ENCODE measurements at regions not wholly inside any gene's neighbourhood (a gene's known extent, or its start where the extent isn't known, plus 50 kb on each side); places are given as distances from the start of the nearest gene placed in this dataset.

DNA sequence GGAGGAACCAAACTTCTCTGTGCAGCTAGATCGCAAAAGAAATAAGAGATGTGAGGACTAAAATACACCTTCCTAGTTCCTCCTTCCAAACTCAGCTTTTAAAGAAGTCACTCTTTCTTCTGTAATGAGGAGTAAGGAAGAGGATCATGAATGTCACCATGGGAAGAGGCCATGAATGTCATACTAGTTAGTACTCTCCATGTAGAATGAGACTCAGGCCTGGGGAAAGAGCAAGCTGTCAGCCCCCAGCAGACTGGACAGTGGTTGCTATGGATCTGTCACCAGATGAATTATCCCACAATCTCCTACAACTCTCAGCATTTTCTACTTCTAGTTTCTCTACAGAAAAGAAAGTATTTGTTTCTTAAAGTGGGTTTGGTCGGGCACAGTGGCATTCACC is 57.1 kb upstream of the PRDM8 start:
- no peaks in the 10 kb centered on the region for H3K36me3 ChIP-seq (ENCODE audit: control insufficient read depth, insufficient read depth, low read length)
- CTCF ChIA-PET = interaction anchor here (0.7 kb wide), 2 partner anchors 14 to 850 kb away, joined by 3 read pairs; no protein-coding TSS in a partner anchor

DNA sequence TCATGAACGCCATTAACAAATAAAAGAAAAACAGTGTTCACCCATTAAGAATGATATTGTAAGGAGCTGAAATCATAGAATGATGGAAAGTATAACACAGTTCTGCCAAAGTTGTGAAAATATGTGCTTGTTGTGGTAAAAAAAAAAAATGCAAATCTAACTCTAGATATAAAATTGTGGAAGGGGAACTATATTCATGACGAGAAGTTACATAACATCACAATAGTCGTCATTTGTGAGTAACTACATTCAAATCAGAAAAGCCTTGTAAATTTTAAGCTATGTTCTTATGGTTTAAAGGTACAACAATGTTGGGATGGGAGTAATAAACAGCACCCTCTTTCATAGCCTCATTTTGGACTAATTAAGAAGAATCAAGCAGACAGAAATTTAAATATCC is 57.6 kb upstream of the PRDM8 start:
- Histone ChIP-seq H3K27me3 (ENCODE audit: control insufficient read depth, insufficient read depth, low read length) (no peaks in the 10 kb centered on the region), H3K36me3 (ENCODE audit: control insufficient read depth, insufficient read depth, low read length) (no peaks in the 10 kb centered on the region), H3K4me3 (ENCODE audit: low read depth, low read length) (no peak overlapping the region)
- DNase-seq (ENCODE audit: low read depth) = no peak
- CTCF ChIA-PET = interaction anchor here (0.7 kb wide), 1 partner anchor 851 kb away, joined by 3 read pairs; no protein-coding TSS in a partner anchor
- POLR2A ChIA-PET = no interaction called here
- TF ChIP-seq, protein P1, sequence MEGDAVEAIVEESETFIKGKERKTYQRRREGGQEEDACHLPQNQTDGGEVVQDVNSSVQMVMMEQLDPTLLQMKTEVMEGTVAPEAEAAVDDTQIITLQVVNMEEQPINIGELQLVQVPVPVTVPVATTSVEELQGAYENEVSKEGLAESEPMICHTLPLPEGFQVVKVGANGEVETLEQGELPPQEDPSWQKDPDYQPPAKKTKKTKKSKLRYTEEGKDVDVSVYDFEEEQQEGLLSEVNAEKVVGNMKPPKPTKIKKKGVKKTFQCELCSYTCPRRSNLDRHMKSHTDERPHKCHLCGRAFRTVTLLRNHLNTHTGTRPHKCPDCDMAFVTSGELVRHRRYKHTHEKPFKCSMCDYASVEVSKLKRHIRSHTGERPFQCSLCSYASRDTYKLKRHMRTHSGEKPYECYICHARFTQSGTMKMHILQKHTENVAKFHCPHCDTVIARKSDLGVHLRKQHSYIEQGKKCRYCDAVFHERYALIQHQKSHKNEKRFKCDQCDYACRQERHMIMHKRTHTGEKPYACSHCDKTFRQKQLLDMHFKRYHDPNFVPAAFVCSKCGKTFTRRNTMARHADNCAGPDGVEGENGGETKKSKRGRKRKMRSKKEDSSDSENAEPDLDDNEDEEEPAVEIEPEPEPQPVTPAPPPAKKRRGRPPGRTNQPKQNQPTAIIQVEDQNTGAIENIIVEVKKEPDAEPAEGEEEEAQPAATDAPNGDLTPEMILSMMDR (IDR thresholded peaks at IDR 0.05; ENCODE audit: insufficient read depth, low read depth, low read length) = no peak

More for the DNA sequence above, 57.1 kb upstream of the PRDM8 start:
- TF ChIP-seq, protein P1 (IDR thresholded peaks at IDR 0.05; ENCODE audit: insufficient read depth, low read depth, low read length) = no peak
- POLR2A ChIA-PET = no interaction called here
- no peak for DNase-seq (ENCODE audit: low read depth)
- no peak overlapping the region for H3K4me3 ChIP-seq (ENCODE audit: low read depth, low read length)
- no peaks in the 10 kb centered on the region for H3K27me3 ChIP-seq (ENCODE audit: control insufficient read depth, insufficient read depth, low read length)

DNA sequence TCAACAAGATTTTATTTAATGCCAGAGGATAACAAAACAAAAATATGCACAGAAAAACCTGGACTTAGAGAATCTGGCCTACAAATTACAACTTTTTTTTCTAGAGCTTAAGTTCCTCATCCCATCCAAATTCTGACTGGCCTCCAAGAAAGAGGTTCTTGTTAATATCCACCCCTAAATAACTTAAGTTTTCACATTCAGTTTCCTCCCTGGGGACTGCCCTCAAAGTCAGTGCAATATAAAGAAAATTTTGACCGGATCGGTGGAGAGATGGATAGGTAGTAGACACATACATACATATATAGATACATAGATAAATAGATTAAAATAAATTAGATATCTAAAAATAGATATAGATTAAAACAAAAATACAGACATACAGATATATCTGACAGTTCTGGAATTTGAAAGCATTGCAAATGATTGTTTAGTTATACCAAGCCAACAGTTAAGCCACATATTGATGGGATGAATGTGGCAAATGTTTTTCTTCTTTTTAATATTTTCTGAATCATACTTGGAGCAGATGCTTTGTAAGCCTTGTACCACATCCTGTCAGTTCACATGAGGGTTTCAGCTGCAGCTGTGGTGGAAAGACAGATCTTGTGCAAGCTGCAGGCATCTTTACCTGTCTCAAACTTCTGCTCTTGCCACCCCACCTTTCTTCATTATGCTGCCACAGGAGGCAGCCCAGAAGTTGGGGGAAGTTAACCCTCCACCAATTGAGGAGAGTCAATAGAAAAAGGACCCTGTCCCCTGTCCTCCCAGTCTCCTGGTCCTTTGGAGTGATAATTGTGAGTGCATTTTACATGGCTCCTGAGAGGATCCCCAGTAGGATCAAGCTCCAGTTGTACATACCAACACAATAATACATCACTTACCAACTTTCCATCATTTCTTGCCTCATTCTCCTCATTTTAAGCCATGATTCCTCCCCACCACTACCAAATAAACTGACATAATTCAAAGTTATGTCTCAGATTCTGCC is 58.5 kb upstream of the PRDM8 start:
- POLR2A ChIA-PET = no interaction called here

DNA sequence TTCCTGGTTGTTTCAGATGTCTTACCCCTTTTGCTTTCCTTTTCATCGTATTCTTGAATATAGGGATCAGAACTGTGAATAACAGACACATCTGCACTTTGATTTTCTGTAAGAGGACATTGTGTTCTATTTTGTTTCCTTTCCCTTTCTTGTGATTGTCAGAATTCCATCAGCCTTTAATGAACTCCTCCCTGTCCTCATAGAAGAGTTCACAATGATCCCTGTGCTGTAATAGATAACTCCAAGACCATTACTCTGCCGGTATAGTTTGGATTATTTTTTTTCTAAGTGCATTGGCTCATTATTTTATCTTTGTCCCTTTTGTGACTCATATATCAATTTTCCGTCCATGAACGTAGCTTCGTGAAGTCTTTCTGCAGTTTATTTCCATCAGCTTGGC is 59.7 kb upstream of the PRDM8 start:
- no peaks in the 10 kb centered on the region for H3K36me3 ChIP-seq (ENCODE audit: control insufficient read depth, insufficient read depth, low read length)
- no peak overlapping the region for H3K4me3 ChIP-seq (ENCODE audit: low read depth, low read length)
- ChIA-PET POLR2A (interaction anchor here (0.6 kb wide), 1 partner anchor 11 kb away, joined by 5 read pairs; no protein-coding TSS in a partner anchor), CTCF (interaction anchor here (1.0 to 2.3 kb wide), 3 partner anchors 9 to 12 kb away, joined by 3 to 5 read pairs (median 3); no protein-coding TSS in a partner anchor)
- DNase-seq (ENCODE audit: low read depth) = no peak
- TF ChIP-seq, protein P1 (IDR thresholded peaks at IDR 0.05; ENCODE audit: insufficient read depth, low read depth, low read length) = no peak
- H3K27me3 ChIP-seq (ENCODE audit: control insufficient read depth, insufficient read depth, low read length) = no peaks in the 10 kb centered on the region

More for the DNA sequence above, 58.5 kb upstream of the PRDM8 start:
- TF ChIP-seq, protein P1 (IDR thresholded peaks at IDR 0.05; ENCODE audit: insufficient read depth, low read depth, low read length) = no peak
- H3K4me3 ChIP-seq (ENCODE audit: low read depth, low read length) = no peak overlapping the region
- H3K27me3 ChIP-seq (ENCODE audit: control insufficient read depth, insufficient read depth, low read length) = no peaks in the 10 kb centered on the region
- no peak for DNase-seq (ENCODE audit: low read depth)
- H3K36me3 ChIP-seq (ENCODE audit: control insufficient read depth, insufficient read depth, low read length) = no peaks in the 10 kb centered on the region
- CTCF ChIA-PET = interaction anchor here (1.0 to 1.2 kb wide), 2 partner anchors 10 to 13 kb away, joined by 3 read pairs; no protein-coding TSS in a partner anchor

DNA sequence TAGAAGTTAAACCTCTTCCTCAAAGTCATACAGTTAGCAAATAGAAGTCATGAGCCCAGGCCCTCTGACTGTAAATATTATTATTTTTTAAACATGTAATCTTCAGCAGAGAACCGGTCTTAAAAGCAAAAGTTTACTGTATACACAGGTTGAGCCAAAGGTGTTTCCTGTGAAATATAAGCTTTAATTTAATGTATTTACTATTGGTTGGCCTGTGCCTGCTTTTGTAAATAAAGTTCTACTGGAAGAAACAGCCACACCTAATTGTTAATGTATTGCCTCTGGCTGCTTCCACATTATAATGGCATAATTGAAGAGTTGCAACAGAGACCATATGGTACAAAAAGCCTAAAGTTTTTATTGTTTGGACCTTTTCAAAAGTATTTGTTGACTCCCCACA is 61.0 kb upstream of the PRDM8 start:
- Histone ChIP-seq H3K4me3 (ENCODE audit: low read depth, low read length) (no peak overlapping the region), H3K36me3 (ENCODE audit: control insufficient read depth, insufficient read depth, low read length) (no peaks in the 10 kb centered on the region), H3K27me3 (ENCODE audit: control insufficient read depth, insufficient read depth, low read length) (no peaks in the 10 kb centered on the region)
- TF ChIP-seq, protein P1 (IDR thresholded peaks at IDR 0.05; ENCODE audit: insufficient read depth, low read depth, low read length) = no peak
- CTCF ChIA-PET = interaction anchor here (2.3 kb wide), 1 partner anchor 10 kb away, joined by 5 read pairs; no protein-coding TSS in a partner anchor
- DNase-seq (ENCODE audit: low read depth) = no peak
- POLR2A ChIA-PET = no interaction called here
